ENCODE measurements at regions not wholly inside any gene's neighbourhood (a gene's known extent, or its start where the extent isn't known, plus 50 kb on each side); places are given as distances from the start of the nearest gene placed in this dataset.

- intact Hi-C loops (cut with micrococcal nuclease; ENCODE audit: unreplicated experiment): no loop called here
Observed at GRCh38 chr10:62740885-62741745, 63.4 kb upstream of the ADO start.

DNA sequence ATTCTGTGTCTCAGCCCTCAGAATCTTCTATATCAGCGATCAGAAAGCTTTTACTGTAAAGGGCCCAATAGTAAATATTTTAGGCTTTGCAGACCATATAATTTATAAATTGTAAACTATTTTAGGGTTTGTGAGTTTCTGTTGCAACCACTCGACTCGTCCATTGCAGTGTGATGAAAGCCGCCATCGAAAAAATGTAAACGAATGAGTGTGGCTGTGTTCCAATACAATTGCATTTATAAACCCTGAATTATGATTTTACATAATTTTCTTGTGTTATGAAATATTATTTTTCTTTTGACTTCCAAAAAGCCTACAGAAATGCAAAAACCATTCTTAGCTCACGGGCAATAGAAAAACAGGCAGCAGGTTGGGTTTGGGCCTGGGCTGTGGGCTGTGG lies 62.5 kb upstream of the ADO start:
- no peak for TF ChIP-seq CTCF (IDR thresholded peaks at IDR 0.05; ENCODE audit: unreplicated experiment)

More at GRCh38 chr10:62740885-62741745, 63.4 kb upstream of the ADO start:
- no peaks in the 10 kb centered on the region for H3K36me3 Mint-ChIP-seq (ENCODE audit: insufficient read depth, unreplicated experiment)
- no peak overlapping the region for H3K27ac Mint-ChIP-seq (ENCODE audit: unreplicated experiment)
- H3K9me3 Mint-ChIP-seq (ENCODE audit: low read depth, unreplicated experiment): no peaks in the 10 kb centered on the region
- BruUV-seq (replicated peaks): no TSS peak
- H3K27me3 Mint-ChIP-seq (ENCODE audit: unreplicated experiment): no peaks in the 10 kb centered on the region
- no peak overlapping the region for H3K4me3 Mint-ChIP-seq (ENCODE audit: low read depth, unreplicated experiment)
- peaks cover 15% of the 10 kb centered on the region for H3K4me1 Mint-ChIP-seq (ENCODE audit: low read depth, unreplicated experiment)
- CTCF ChIA-PET: no interaction called here
- DNase-seq: no peak
- TF ChIP-seq CTCF (IDR thresholded peaks at IDR 0.05; ENCODE audit: unreplicated experiment): no peak

GRCh38 chr10:62742536-62743061 lies 61.9 kb upstream of the ADO start:
- H3K4me3 Mint-ChIP-seq (ENCODE audit: low read depth, unreplicated experiment): no peak overlapping the region
- H3K27ac Mint-ChIP-seq (ENCODE audit: unreplicated experiment): no peak overlapping the region
- no peak for DNase-seq
- CTCF ChIA-PET: no interaction called here
- no peaks in the 10 kb centered on the region for H3K36me3 Mint-ChIP-seq (ENCODE audit: insufficient read depth, unreplicated experiment)
- TF ChIP-seq CTCF (IDR thresholded peaks at IDR 0.05; ENCODE audit: unreplicated experiment): no peak
- intact Hi-C loops (cut with micrococcal nuclease; ENCODE audit: unreplicated experiment): no loop called here
- peaks cover 15% of the 10 kb centered on the region for H3K4me1 Mint-ChIP-seq (ENCODE audit: low read depth, unreplicated experiment)
- no peaks in the 10 kb centered on the region for H3K9me3 Mint-ChIP-seq (ENCODE audit: low read depth, unreplicated experiment)
- BruUV-seq (replicated peaks): no TSS peak
- H3K27me3 Mint-ChIP-seq (ENCODE audit: unreplicated experiment): no peaks in the 10 kb centered on the region

More for the DNA sequence above, 62.5 kb upstream of the ADO start:
- no peak overlapping the region for H3K27ac Mint-ChIP-seq (ENCODE audit: unreplicated experiment)
- DNase-seq: no peak
- no peaks in the 10 kb centered on the region for H3K27me3 Mint-ChIP-seq (ENCODE audit: unreplicated experiment)
- CTCF ChIA-PET: no interaction called here
- intact Hi-C loops (cut with micrococcal nuclease; ENCODE audit: unreplicated experiment): no loop called here
- H3K9me3 Mint-ChIP-seq (ENCODE audit: low read depth, unreplicated experiment): no peaks in the 10 kb centered on the region
- peaks cover 15% of the 10 kb centered on the region for H3K4me1 Mint-ChIP-seq (ENCODE audit: low read depth, unreplicated experiment)
- BruUV-seq (replicated peaks): no TSS peak
- H3K4me3 Mint-ChIP-seq (ENCODE audit: low read depth, unreplicated experiment): no peak overlapping the region
- no peaks in the 10 kb centered on the region for H3K36me3 Mint-ChIP-seq (ENCODE audit: insufficient read depth, unreplicated experiment)

DNA sequence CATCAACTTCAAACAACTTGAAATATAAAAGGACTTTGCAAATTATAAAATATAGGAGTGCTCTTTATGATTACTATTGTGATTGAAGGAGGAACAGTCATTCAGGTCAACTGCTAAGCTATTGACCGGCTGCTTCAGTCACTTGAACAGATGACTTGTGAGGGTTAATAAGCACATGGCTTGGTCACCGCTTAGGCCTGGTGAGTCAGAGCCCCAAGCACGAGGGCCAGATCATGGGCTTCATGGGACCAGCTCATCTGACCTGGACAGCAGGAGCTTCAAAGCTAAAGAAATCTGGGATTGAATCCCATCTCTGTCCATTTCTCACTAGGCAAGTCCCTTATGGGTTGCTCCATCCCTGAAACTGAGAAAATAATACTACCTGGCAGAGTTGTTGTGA lies 60.4 kb upstream of the ADO start:
- CTCF ChIA-PET: no interaction called here
- H3K9me3 Mint-ChIP-seq (ENCODE audit: low read depth, unreplicated experiment): no peaks in the 10 kb centered on the region
- H3K27me3 Mint-ChIP-seq (ENCODE audit: unreplicated experiment): no peaks in the 10 kb centered on the region
- H3K27ac Mint-ChIP-seq (ENCODE audit: unreplicated experiment): no peak overlapping the region
- H3K4me3 Mint-ChIP-seq (ENCODE audit: low read depth, unreplicated experiment): no peak overlapping the region
- DNase-seq: no peak
- intact Hi-C loops (cut with micrococcal nuclease; ENCODE audit: unreplicated experiment): no loop called here
- no TSS peak for BruUV-seq (replicated peaks)
- no peak for TF ChIP-seq CTCF (IDR thresholded peaks at IDR 0.05; ENCODE audit: unreplicated experiment)
- peaks cover 2% of the 10 kb centered on the region for H3K4me1 Mint-ChIP-seq (ENCODE audit: low read depth, unreplicated experiment)
- no peaks in the 10 kb centered on the region for H3K36me3 Mint-ChIP-seq (ENCODE audit: insufficient read depth, unreplicated experiment)

All from Calu3 (cell line).